Keratinocyte (primary cell): ENCODE measurements at regions not wholly inside any gene's neighbourhood (a gene's known extent, or its start where the extent isn't known, plus 50 kb on each side); places are given as distances from the start of the nearest gene placed in this dataset.

ENCODE experiments used
- DNase-seq: peaks from one replicate; pipeline ENCODE4 v3.0.0-alpha.2; 2011; ENCODE audit warnings: low read depth, missing footprints, low spot score
- FAIRE-seq: peaks from 2 replicates; lab custom pipeline; 2011; peaks lifted over from hg19 to GRCh38; lab: Jason Lieb, UNC
- H2AFZ ChIP-seq: 2 replicates; pipeline ENCODE4 v1.6.0; 2012; ENCODE audit warnings: low read length, control low read depth, inconsistent platforms; ENCODE audit not compliant: control insufficient read depth
- H3K27ac ChIP-seq: 2 replicates; pipeline ENCODE4 v1.5.1; 2011; ENCODE audit warnings: low read length; ENCODE audit not compliant: control insufficient read depth, insufficient read depth
- H3K27me3 ChIP-seq: 3 replicates; pipeline ENCODE4 v1.6.0; 2011; ENCODE audit warnings: low read length; ENCODE audit not compliant: control insufficient read depth, insufficient read depth; ENCODE audit errors: extremely low read depth
- H3K36me3 ChIP-seq, 2 experiments: 2 replicates in 1 of 2; 3 replicates in 1 of 2; pipeline ENCODE4 v1.5.1; 2011; ENCODE audit warnings: low read length in 2 of 2, mild to moderate bottlenecking in 1 of 2; ENCODE audit not compliant: control insufficient read depth in 2 of 2, insufficient read depth in 2 of 2; ENCODE audit errors: extremely low read depth in 1 of 2
- H3K4me1 ChIP-seq: 3 replicates; pipeline ENCODE4 v1.5.1; 2011; ENCODE audit warnings: low read length; ENCODE audit not compliant: control insufficient read depth, insufficient read depth; ENCODE audit errors: extremely low read depth
- H3K4me2 ChIP-seq: 3 replicates; pipeline ENCODE4 v1.6.0; 2011; ENCODE audit warnings: low read depth, low read length; ENCODE audit not compliant: control insufficient read depth, insufficient read depth; ENCODE audit errors: extremely low read depth
- H3K4me3 ChIP-seq, 3 experiments: fragments of 200-600 bp in 1 of 3; sonication (generic) in 1 of 3; 2 replicates in 2 of 3; 3 replicates in 1 of 3; pipeline ENCODE4 v1.5.1; 2011 to 2016; ENCODE audit warnings: low read length in 3 of 3, mild to moderate bottlenecking in 3 of 3, control low read depth in 2 of 3, inconsistent platforms in 1 of 3, low read depth in 1 of 3, mixed read lengths in 1 of 3, mixed run types in 1 of 3, moderate library complexity in 1 of 3; ENCODE audit not compliant: control insufficient read depth in 2 of 3, insufficient read depth in 2 of 3; ENCODE audit errors: extremely low read depth in 1 of 3
- H3K79me2 ChIP-seq: 2 replicates; pipeline ENCODE4 v1.6.0; 2012; ENCODE audit warnings: low read length; ENCODE audit not compliant: control insufficient read depth, insufficient read depth
- H3K9ac ChIP-seq: 3 replicates; pipeline ENCODE4 v1.6.0; 2011; ENCODE audit warnings: low read length; ENCODE audit not compliant: control insufficient read depth, insufficient read depth; ENCODE audit errors: extremely low read depth
- H3K9me1 ChIP-seq: 3 replicates; pipeline ENCODE4 v1.6.0; 2011; ENCODE audit warnings: low read length; ENCODE audit not compliant: control insufficient read depth, insufficient read depth; ENCODE audit errors: extremely low read depth
- H3K9me3 ChIP-seq: 2 replicates; pipeline ENCODE4 v1.5.1; 2012; ENCODE audit warnings: low read depth, low read length; ENCODE audit not compliant: control insufficient read depth
- H4K20me1 ChIP-seq: 3 replicates; pipeline ENCODE4 v1.6.0; 2011; ENCODE audit warnings: low read length; ENCODE audit not compliant: control insufficient read depth, insufficient read depth; ENCODE audit errors: extremely low read depth
- CTCF ChIP-seq, 3 experiments: IDR thresholded peaks in 1 of 3; conservative IDR thresholded peaks in 1 of 3; optimal IDR thresholded peaks in 1 of 3; 2 replicates in 2 of 3; 3 replicates in 1 of 3; pipeline versions ENCODE3 to v1.5.1; 2011; ENCODE audit warnings: low read length in 3 of 3, mild to moderate bottlenecking in 3 of 3, moderate library complexity in 2 of 3, control low read depth in 1 of 3, inconsistent platforms in 1 of 3; ENCODE audit not compliant: insufficient read depth in 2 of 3; ENCODE audit errors: extremely low read depth in 1 of 3
- EZH2 ChIP-seq: IDR thresholded peaks from one replicate; pipeline ENCODE4 v1.6.1; 2012; ENCODE audit warnings: inconsistent platforms, mild to moderate bottlenecking, low read length, moderate library complexity
- dilution Hi-C: fragments of 300-500 bp; cut with MboI; formaldehyde crosslinking; loops from one replicate; pipeline ENCODE4 v1.7.0; 2020; ENCODE audit warnings: low sequenced_read_pairs; ENCODE audit not compliant: extremely low pct_ligation_motif_present

- Histone ChIP-seq H3K4me1 (peaks cover 7% of the 10 kb centered on the region), H3K79me2 (no peaks in the 10 kb centered on the region), H3K9ac (no peak overlapping the region), H3K36me3 (no peaks in the 10 kb centered on the region), H3K9me3 (peaks cover 3% of the 10 kb centered on the region), H3K9me1 (no peaks in the 10 kb centered on the region), H2AFZ (no peak overlapping the region), H3K4me3 (no peak overlapping the region), H4K20me1 (no peaks in the 10 kb centered on the region), H3K27me3 (peaks cover 6% of the 10 kb centered on the region), H3K4me2 (no peak overlapping the region), H3K27ac (no peak overlapping the region)
- dilution Hi-C loops: no loop called here
- DNase-seq (no peak), FAIRE-seq (no peak)
- no peak for TF ChIP-seq CTCF (optimal IDR thresholded peaks at IDR 0.05 in 1 of 3, IDR thresholded peaks at IDR 0.05 in 1 of 3, conservative IDR thresholded peaks at IDR 0.05 in 1 of 3; ENCODE audit: extremely low read depth in 1 of 3, insufficient read depth in 2 of 3, low read length in 3 of 3)
- no peak for TF ChIP-seq EZH2
Measured at GRCh38 chr6:14614631-14615030, 497.1 kb downstream of the CD83 start.

GRCh38 chr6:14616656-14617055, 499.1 kb downstream of the CD83 start:
- no peak overlapping the region for H3K4me3 ChIP-seq
- TF ChIP-seq EZH2: no peak
- TF ChIP-seq CTCF (optimal IDR thresholded peaks at IDR 0.05 in 1 of 3, IDR thresholded peaks at IDR 0.05 in 1 of 3, conservative IDR thresholded peaks at IDR 0.05 in 1 of 3; ENCODE audit: extremely low read depth in 1 of 3, insufficient read depth in 2 of 3, low read length in 3 of 3): no peak
- dilution Hi-C loops: no loop called here
- H3K27me3 ChIP-seq: peaks cover 6% of the 10 kb centered on the region
- no peak overlapping the region for H3K4me2 ChIP-seq
- DNase-seq: no peak
- no peaks in the 10 kb centered on the region for H4K20me1 ChIP-seq
- H3K27ac ChIP-seq: no peak overlapping the region
- H3K36me3 ChIP-seq: no peaks in the 10 kb centered on the region
- H2AFZ ChIP-seq: no peak overlapping the region
- H3K4me1 ChIP-seq: peaks cover 7% of the 10 kb centered on the region
- no peak for FAIRE-seq
- H3K9me3 ChIP-seq: peaks cover 3% of the 10 kb centered on the region
- H3K9ac ChIP-seq: no peak overlapping the region
- H3K9me1 ChIP-seq: no peaks in the 10 kb centered on the region
- H3K79me2 ChIP-seq: no peaks in the 10 kb centered on the region
